PC-9 (cell line): ENCODE measurements at regions not wholly inside any gene's neighbourhood (a gene's known extent, or its start where the extent isn't known, plus 50 kb on each side); places are given as distances from the start of the nearest gene placed in this dataset.

Experiments used
- BruUV-seq: library from RNA; stranded (reverse); fragments of 400-500 nt; replicated peaks from 2 replicates; lab custom pipeline; 2021; lab: Mats Ljungman, UMichigan
- CTCF ChIA-PET: fragments of 300-600 bp; sonication (Branson Sonifier 250); formaldehyde crosslinking; loops from one replicate; lab custom pipeline; 2022; ENCODE audit warnings: antibody characterized with exemption; lab: Charles Lee
- POLR2A ChIA-PET: fragments of 300-600 bp; sonication (Branson Sonifier 250); formaldehyde crosslinking; loops from one replicate; lab custom pipeline; 2022; ENCODE audit warnings: antibody characterized with exemption; ENCODE audit not compliant: unreplicated experiment; lab: Charles Lee
- DNase-seq, 2 experiments: peaks; one replicate each; pipeline versions ENCODE4 v3.0.0 to v3.0.0-alpha.2; 2015 to 2022; ENCODE audit warnings: mixed read lengths in 1 of 2
- H2AFZ ChIP-seq: fragments of 200-600 bp; sonication (generic); 2 replicates; pipeline ENCODE4 v1.8.1; 2017; ENCODE audit warnings: antibody characterized with exemption
- H3F3A ChIP-seq: fragments of 200-600 bp; sonication (generic); 2 replicates; pipeline ENCODE4 v1.8.1; 2017; ENCODE audit warnings: antibody characterized with exemption, mild to moderate bottlenecking, low read depth; ENCODE audit not compliant: insufficient read depth
- H3K27ac ChIP-seq: fragments of 200-600 bp; sonication (generic); 2 replicates; pipeline ENCODE4 v1.6.1; 2016; ENCODE audit warnings: mixed run types
- H3K27me3 ChIP-seq: fragments of 200-600 bp; sonication (generic); 2 replicates; pipeline ENCODE4 v1.6.1; 2016; ENCODE audit warnings: low read depth, mixed run types; ENCODE audit not compliant: insufficient read depth
- H3K36me3 ChIP-seq: fragments of 200-600 bp; sonication (generic); 2 replicates; pipeline ENCODE4 v1.6.1; 2016; ENCODE audit warnings: low read depth, mixed run types
- H3K4me1 ChIP-seq: fragments of 200-600 bp; sonication (generic); replicated peaks from 2 replicates; pipeline ENCODE4 v1.6.1; 2016; ENCODE audit warnings: mixed run types; ENCODE audit not compliant: insufficient read depth
- H3K4me2 ChIP-seq: fragments of 200-600 bp; sonication (generic); 2 replicates; pipeline ENCODE4 v1.6.1; 2017; ENCODE audit warnings: mixed run types
- H3K4me3 ChIP-seq: fragments of 200-600 bp; sonication (generic); 2 replicates; pipeline ENCODE4 v1.6.1; 2016; ENCODE audit warnings: mixed run types
- H3K79me2 ChIP-seq: fragments of 200-600 bp; sonication (generic); 2 replicates; pipeline ENCODE4 v1.6.1; 2017; ENCODE audit warnings: low read depth, mixed run types
- H3K9me2 ChIP-seq: fragments of 200-600 bp; sonication (generic); 2 replicates; pipeline ENCODE4 v1.8.1; 2017; ENCODE audit warnings: mild to moderate bottlenecking; ENCODE audit not compliant: insufficient read depth
- H3K9me3 ChIP-seq: fragments of 200-600 bp; sonication (generic); 2 replicates; pipeline ENCODE4 v1.8.1; 2016; ENCODE audit warnings: low read depth; ENCODE audit not compliant: insufficient read depth
- H4K20me1 ChIP-seq: fragments of 200-600 bp; sonication (generic); 2 replicates; pipeline ENCODE4 v1.8.1; 2017; ENCODE audit not compliant: insufficient read depth
- CTCF ChIP-seq: fragments of 200-600 bp; sonication (generic); conservative IDR thresholded peaks from 2 replicates; pipeline ENCODE4 v1.6.1; 2017; ENCODE audit warnings: mixed run types, antibody characterized with exemption, mild to moderate bottlenecking, moderate library complexity
- EZH2 ChIP-seq: fragments of 200-600 bp; sonication (generic); IDR thresholded peaks from 2 replicates; pipeline ENCODE4 v1.8.0; 2017; ENCODE audit warnings: antibody characterized with exemption, low read depth
- intact Hi-C: fragments of 100-400 bp; cut with micrococcal nuclease; formaldehyde crosslinking; loops from one replicate; pipeline ENCODE4 v1.10.0; 2022; ENCODE audit not compliant: unreplicated experiment

- no peaks in the 10 kb centered on the region for H3K27me3 ChIP-seq
- H3F3A ChIP-seq = no peaks in the 10 kb centered on the region
- no TSS peak for BruUV-seq
- H2AFZ ChIP-seq = no peak overlapping the region
- no peak overlapping the region for H3K4me3 ChIP-seq
- no peaks in the 10 kb centered on the region for H3K4me1 ChIP-seq
- H3K4me2 ChIP-seq = no peak overlapping the region
- no peak for DNase-seq
- ChIA-PET CTCF (interaction anchor here (0.7 kb wide), 1 partner anchor 883 kb away, joined by 6 read pairs; no protein-coding TSS in a partner anchor), POLR2A (no interaction called here)
- H4K20me1 ChIP-seq = no peaks in the 10 kb centered on the region
- H3K9me3 ChIP-seq = no peaks in the 10 kb centered on the region
- H3K27ac ChIP-seq = no peak overlapping the region
- H3K36me3 ChIP-seq = no peaks in the 10 kb centered on the region
- H3K9me2 ChIP-seq = no peaks in the 10 kb centered on the region
- H3K79me2 ChIP-seq = no peaks in the 10 kb centered on the region
- TF ChIP-seq CTCF (no peak), EZH2 (no peak)
- intact Hi-C loops = no loop called here
Observed at GRCh38 chr12:90078344-90078743, 369.7 kb upstream of the ATP2B1 start.

DNA sequence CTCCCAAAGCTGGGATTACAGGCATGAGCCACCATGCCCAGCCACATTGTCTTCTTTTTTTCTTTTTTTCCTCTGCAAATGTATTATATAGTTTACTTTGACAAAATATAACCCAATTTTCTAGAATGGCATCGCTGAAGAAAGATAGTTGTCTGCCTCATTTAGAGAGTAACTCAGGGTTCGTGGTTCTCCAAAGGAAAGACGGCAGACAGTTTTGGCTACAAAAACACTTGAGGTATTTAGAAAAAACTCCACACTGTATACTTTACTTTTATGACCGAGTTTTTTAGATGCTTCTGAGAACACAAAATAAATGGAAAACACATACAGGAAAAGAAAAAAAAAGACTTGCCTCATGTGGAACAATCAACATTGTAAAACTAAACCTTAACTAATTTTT is 369.1 kb upstream of the ATP2B1 start:
- no TSS peak for BruUV-seq
- ChIA-PET POLR2A (no interaction called here), CTCF (interaction anchor here (0.7 kb wide), 1 partner anchor 883 kb away, joined by 6 read pairs; no protein-coding TSS in a partner anchor)

DNA sequence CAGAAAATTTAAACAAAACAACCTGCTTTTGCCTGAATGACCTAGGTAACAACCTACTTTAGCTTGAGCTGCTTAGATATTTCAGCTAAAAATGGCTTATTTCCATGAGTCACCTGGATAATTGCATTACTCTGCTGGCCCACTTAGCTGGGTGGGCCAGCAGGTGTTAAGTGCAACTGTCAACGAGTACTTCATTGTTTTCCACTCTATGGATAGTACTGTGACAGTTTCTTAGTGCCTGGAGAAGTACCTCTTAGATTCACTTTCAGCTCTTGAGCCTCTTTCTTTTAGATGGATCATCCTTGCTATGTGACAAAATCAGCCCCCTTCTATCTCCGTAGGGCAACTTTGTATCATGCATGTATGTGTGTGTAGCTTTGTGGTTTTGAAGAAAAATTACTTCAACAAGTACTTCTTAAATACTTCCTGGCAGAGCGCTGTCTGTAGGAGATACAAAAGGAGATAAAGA is 368.2 kb upstream of the ATP2B1 start:
- Histone ChIP-seq H3K79me2 (no peaks in the 10 kb centered on the region), H3K27me3 (no peaks in the 10 kb centered on the region), H3F3A (no peaks in the 10 kb centered on the region), H3K4me2 (no peak overlapping the region), H3K27ac (no peak overlapping the region), H2AFZ (no peak overlapping the region), H3K36me3 (no peaks in the 10 kb centered on the region), H4K20me1 (no peaks in the 10 kb centered on the region), H3K9me2 (no peaks in the 10 kb centered on the region), H3K4me1 (no peaks in the 10 kb centered on the region), H3K9me3 (no peaks in the 10 kb centered on the region), H3K4me3 (no peak overlapping the region)
- DNase-seq = no peak
- ChIA-PET POLR2A (no interaction called here), CTCF (no interaction called here)
- no TSS peak for BruUV-seq
- intact Hi-C loops = no loop called here
- no peak for TF ChIP-seq CTCF
- TF ChIP-seq EZH2 = no peak

More for the DNA sequence above, 369.1 kb upstream of the ATP2B1 start:
- intact Hi-C loops = no loop called here
- Histone ChIP-seq H3K4me1 (no peaks in the 10 kb centered on the region), H3K36me3 (no peaks in the 10 kb centered on the region), H3K27me3 (no peaks in the 10 kb centered on the region), H4K20me1 (no peaks in the 10 kb centered on the region), H3K4me2 (no peak overlapping the region), H3K9me2 (no peaks in the 10 kb centered on the region), H2AFZ (no peak overlapping the region), H3K79me2 (no peaks in the 10 kb centered on the region), H3F3A (no peaks in the 10 kb centered on the region), H3K4me3 (no peak overlapping the region), H3K27ac (no peak overlapping the region), H3K9me3 (no peaks in the 10 kb centered on the region)
- no peak for DNase-seq
- TF ChIP-seq CTCF = no peak
- no peak for TF ChIP-seq EZH2
